HG03575 (cell line): ENCODE measurements at regions not wholly inside any gene's neighbourhood (a gene's known extent, or its start where the extent isn't known, plus 50 kb on each side); places are given as distances from the start of the nearest gene placed in this dataset.

ENCODE experiments used
- ATAC-seq: cut with Tn5 transposase; IDR thresholded peaks from one replicate; pipeline ENCODE4 v1.9.1; 2021; ENCODE audit not compliant: unreplicated experiment, insufficient number of reproducible peaks, low FRiP score; ENCODE audit errors: extremely low read depth

- ATAC-seq: no peak
Measured at GRCh38 chr10:44207160-44207559, 177.7 kb downstream of the CXCL12 start.

DNA sequence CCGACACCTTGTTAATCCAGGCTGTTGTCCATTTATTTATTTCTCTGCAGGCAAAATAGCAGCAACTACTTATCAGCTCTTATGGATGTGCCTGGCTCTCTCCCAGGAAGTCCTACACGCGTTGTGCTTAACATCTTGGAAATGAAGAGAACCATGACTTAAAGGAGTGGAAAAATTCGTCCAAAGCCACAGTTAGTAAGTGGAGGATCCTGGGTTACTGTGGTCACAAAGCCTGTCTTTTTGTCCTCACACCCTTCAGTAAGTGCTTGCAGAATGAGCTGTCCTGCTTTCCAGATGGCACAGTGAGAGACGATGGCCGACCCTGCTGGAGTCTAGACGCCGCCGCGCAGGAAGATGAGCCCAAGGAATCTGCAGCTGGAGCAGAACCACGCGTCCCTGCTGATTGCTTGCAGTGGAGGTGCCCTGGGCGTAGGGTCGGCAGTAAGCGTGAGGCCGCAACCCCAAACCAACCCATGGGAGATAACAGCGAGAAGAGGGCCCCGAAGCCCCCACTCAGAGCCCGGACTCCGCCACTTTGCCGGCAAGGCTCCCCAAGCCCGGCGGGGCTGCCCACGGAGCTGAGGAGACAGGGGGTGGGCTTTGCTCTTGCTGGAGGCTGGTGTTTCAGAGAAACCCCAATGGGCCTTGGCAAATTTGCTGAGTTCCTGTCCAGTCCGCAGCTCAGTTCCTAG lies 178.6 kb downstream of the CXCL12 start:
- no peak for ATAC-seq

GRCh38 chr10:44205067-44205466 lies 179.8 kb downstream of the CXCL12 start:
- no peak for ATAC-seq

GRCh38 chr10:44203535-44203934 lies 181.4 kb downstream of the CXCL12 start:
- no peak for ATAC-seq

DNA sequence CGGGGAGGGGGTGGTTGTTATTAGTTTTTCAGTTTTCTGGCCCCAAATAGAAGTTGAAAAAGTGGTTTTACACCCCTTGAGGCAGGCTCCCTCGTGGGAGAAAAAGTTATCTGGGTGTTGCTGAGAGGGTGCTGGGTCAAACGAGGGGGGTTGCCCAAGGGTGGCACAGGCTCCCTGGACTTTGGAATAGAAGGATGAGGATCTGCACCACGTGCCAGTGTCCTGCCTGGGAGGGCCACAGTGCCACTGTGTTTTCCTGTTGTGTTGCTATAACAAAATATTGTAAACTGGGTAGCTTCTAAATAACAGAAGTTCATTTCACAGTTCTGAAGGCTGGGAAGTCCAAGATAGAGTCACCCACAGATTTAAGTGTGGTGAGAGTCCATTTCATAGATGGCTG lies 181.9 kb downstream of the CXCL12 start:
- ATAC-seq: no peak

GRCh38 chr10:44201656-44202055 lies 183.2 kb downstream of the CXCL12 start:
- no peak for ATAC-seq

DNA sequence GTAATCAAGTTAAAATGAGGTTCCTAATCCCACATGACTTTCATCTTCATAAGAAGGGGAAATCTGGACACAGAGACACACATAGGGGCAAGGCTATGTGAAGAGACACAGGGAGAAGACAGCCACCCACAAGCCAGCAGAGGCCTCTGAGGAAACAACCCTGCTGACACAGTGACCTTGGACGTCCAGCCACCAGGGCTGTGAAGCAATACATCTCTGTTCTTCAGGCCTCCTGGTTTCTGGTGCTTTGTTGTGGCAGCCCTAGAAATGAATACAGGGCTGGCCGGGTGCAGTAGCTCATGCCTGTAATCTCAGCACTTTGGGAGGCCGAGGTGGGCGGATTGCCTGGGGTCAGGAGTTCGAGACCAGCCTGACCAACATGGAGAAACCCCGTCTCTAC lies 183.9 kb downstream of the CXCL12 start:
- ATAC-seq: no peak

DNA sequence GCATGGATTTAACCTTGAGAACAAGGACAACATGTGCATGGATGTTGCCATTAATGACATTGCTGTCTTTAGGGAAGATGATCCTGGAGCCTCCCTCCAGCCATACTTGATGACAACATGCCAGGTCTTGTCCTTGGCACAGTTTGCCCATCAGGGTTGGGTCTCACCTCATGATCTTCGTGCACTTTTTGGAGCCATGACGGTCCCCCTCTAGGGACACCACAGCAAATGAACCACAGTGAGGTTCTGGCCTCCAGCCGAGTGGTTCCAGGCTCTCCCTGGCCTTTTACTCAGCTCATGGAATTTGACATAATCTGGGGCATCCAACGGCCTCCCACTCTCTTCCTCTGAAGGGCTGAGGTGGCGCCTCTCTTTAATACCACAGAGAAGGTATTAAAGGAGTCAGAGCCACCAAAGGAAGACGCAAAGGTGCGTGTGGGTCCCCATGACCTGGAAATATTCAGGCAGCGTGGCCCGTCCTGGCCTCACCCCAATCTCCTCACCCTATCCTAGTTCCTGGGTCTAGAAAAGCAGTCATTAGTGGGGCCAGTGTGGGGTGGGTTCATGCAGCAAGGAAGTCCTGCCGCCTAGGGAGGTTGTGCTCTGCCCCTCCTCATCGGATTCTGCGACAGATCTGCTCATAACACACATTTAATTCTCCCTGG lies 184.8 kb downstream of the CXCL12 start:
- ATAC-seq: no peak

DNA sequence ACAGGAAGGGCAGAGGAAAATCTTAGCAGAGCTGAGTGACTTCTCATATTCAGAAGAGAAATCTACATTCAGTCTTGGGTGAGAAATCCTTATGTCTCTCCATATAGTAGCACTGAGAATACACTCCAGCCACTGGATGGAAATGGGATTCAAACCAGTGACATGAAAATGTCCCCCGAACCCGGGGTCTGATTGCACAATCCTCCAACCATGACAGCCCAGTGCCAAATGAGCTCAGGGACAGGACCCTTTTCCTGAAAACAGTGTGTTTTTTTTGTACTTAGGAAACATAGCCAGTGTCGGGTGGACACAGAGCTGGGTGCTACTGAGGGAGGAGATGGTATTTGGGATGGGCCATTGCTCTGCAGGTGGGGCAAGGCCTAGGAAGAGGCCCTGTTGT lies 185.6 kb downstream of the CXCL12 start:
- ATAC-seq: no peak

DNA sequence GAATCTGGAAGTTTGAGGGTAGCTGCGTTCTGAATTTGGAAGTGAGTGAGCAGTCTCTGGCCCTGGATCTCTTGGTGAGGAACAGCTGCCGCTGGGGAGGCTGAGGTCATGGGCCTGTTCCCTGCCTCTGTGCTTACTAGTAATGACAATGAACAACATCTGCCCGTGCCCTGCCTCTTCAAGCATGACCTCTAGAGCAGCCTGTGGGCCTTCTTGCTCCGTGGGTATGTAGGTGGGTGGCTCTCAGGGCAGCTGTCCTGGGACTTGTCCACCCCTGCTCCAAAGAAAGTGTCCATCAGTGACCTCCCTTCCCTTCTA lies 186.2 kb downstream of the CXCL12 start:
- no peak for ATAC-seq

DNA sequence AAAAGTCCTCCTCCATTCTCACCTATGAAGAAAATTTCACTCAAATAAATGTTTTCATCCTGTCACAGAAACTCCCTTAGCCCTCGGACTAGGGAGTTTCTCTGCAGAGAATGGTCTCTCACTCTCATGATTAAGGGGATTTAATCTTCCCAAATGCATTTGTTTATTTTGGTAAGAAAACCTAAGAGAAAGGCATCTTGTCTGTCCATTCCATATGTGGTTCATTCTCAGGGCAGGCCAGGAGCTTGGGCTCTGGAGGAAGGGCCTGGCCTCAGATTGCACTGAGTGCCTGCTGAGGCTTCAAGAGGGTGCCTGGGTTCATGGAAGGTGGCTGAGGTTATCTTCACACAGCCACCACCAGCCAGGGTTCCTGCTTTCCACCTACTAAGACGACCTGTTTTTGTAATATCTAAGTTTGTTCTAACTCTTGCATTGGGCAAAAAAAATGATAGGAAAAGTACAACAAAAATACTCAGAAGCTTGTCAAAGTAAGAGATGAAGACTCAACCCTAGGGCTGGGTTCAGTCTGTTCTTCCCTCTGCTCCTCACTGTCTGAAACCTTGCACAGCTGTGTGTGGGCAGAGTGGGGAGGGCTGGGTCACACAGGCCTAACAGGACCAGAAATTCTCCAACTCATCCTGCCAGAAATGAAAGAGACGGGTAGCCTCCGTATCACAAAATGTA lies 186.7 kb downstream of the CXCL12 start:
- ATAC-seq: no peak

DNA sequence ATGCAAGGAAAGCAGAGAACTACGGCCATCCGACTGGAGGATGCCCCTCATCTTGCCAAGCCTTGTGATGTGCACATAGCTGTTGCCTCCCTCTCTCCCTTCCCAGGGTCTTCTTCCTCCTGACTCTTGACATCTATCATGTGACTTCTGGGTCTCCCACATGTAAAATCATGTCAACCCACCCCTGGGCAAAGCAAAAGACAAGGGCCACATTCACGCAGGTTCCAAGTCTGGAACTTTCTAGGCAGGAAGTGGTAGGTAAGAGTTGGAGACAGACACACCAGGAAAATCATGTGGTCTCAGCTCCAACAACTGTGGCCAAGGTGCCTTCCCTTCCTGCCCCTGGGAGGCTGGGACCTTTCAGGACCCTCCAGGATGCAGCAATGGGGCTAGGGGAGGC lies 187.3 kb downstream of the CXCL12 start:
- no peak for ATAC-seq

- ATAC-seq: no peak
Measured at GRCh38 chr10:44196336-44196735, 188.6 kb downstream of the CXCL12 start.

GRCh38 chr10:44196008-44196320 lies 188.9 kb downstream of the CXCL12 start:
- ATAC-seq: no peak

DNA sequence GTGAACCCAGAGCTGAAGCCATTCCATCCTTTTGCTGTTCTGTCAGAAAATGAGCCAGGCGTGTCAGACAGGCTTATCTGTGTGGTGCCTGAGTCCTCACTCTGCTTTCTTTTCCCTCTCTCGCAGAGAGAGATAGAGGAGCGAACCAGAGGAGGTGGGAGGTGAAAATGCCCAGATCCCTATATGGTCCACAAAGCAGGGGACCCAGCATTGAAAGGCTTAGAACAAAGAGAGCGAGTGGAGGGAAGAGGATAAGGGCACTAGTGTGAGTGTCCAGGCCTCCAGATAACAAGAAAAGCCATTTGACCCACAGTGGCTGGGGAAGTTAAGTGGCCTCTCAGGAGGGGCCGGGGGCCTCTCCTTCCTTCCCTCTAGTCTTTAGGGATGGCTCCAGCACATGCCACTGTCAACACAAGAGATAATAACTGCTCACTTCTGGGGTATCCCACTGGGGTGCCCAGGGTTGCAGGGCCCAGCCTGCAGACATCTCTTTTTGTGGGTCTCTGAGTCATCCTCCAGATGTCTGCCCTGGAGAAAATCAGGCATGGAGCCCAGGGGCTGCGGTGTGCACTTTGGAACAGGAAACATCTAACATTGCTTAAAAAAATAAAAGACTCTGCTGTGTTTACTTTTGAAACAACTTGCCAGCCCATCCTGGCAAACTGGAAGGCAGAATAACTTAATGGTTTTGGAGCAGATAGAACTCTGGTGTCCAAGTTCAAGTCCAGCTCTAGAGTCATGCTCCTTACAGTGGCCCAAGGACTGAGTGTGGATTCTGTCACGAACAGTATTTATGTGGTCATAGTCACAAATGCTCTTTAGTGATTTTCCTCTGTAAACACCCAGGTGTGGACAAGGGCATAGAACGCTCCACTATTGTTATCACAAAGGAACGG lies 189.5 kb downstream of the CXCL12 start:
- no peak for ATAC-seq

GRCh38 chr10:44194435-44194834 lies 190.5 kb downstream of the CXCL12 start:
- no peak for ATAC-seq

- ATAC-seq: no peak
Measured at GRCh38 chr10:44193567-44194220, 191.2 kb downstream of the CXCL12 start.

- no peak for ATAC-seq
Measured at GRCh38 chr10:44193166-44193565, 191.7 kb downstream of the CXCL12 start.

DNA sequence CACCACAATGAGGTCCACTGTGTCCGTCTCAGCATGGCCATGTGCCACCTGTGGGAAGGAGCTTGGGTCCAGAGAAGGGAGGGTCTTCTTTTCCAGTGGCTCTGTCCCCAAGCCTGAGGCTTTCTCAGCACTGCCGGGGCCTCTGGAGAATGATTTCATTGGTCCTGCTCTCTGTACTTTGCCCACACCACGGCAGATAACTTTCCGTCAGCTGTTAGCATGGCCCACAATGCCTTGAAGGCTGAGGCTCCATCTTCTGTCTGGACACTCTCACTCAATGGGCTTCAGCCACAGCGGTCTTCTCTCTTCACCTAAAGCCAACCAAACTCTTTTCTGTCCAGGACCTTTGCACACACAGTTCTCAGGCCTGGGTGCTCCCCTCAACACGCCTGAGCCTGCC lies 192.5 kb downstream of the CXCL12 start:
- ATAC-seq: no peak
